ENCODE measurements at regions not wholly inside any gene's neighbourhood (a gene's known extent, or its start where the extent isn't known, plus 50 kb on each side); places are given as distances from the start of the nearest gene placed in this dataset.

GRCh38 chr5:84635235-84636055, 250.8 kb upstream of the EDIL3 start:
- DNase-seq (ENCODE audit: extremely low spot score): no peak
- POLR2A ChIA-PET: no interaction called here
- TF ChIP-seq, protein P1, sequence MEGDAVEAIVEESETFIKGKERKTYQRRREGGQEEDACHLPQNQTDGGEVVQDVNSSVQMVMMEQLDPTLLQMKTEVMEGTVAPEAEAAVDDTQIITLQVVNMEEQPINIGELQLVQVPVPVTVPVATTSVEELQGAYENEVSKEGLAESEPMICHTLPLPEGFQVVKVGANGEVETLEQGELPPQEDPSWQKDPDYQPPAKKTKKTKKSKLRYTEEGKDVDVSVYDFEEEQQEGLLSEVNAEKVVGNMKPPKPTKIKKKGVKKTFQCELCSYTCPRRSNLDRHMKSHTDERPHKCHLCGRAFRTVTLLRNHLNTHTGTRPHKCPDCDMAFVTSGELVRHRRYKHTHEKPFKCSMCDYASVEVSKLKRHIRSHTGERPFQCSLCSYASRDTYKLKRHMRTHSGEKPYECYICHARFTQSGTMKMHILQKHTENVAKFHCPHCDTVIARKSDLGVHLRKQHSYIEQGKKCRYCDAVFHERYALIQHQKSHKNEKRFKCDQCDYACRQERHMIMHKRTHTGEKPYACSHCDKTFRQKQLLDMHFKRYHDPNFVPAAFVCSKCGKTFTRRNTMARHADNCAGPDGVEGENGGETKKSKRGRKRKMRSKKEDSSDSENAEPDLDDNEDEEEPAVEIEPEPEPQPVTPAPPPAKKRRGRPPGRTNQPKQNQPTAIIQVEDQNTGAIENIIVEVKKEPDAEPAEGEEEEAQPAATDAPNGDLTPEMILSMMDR (IDR thresholded peaks at IDR 0.05; ENCODE audit: control extremely low read depth, extremely low read depth, low read depth, missing control alignments): no peak
- CTCF ChIA-PET: interaction anchor here (1.0 kb wide), 1 partner anchor 30 kb away, joined by 3 read pairs; no protein-coding TSS in a partner anchor

- ChIA-PET CTCF (interaction anchor here (1.0 kb wide), 1 partner anchor 31 kb away, joined by 3 read pairs; no protein-coding TSS in a partner anchor), POLR2A (no interaction called here)
- TF ChIP-seq, protein P1 (IDR thresholded peaks at IDR 0.05; ENCODE audit: control extremely low read depth, extremely low read depth, low read depth, missing control alignments): no peak
- no peak for DNase-seq (ENCODE audit: extremely low spot score)
Observed at GRCh38 chr5:84634256-84634655, 249.6 kb upstream of the EDIL3 start.

GRCh38 chr5:84632418-84632817, 247.7 kb upstream of the EDIL3 start:
- CTCF ChIA-PET: no interaction called here
- no peak for DNase-seq (ENCODE audit: extremely low spot score)
- TF ChIP-seq, protein P1 (IDR thresholded peaks at IDR 0.05; ENCODE audit: control extremely low read depth, extremely low read depth, low read depth, missing control alignments): no peak
- POLR2A ChIA-PET: no interaction called here

- DNase-seq (ENCODE audit: extremely low spot score): no peak
- TF ChIP-seq, protein P1 (IDR thresholded peaks at IDR 0.05; ENCODE audit: control extremely low read depth, extremely low read depth, low read depth, missing control alignments): no peak
- POLR2A ChIA-PET: no interaction called here
- CTCF ChIA-PET: no interaction called here
Observed at GRCh38 chr5:84628918-84629317, 244.2 kb upstream of the EDIL3 start.

- DNase-seq (ENCODE audit: extremely low spot score): no peak
- ChIA-PET CTCF (interaction anchor here (1.3 kb wide), 1 partner anchor 11 kb away, joined by 3 read pairs; no protein-coding TSS in a partner anchor), POLR2A (no interaction called here)
- TF ChIP-seq, protein P1 (IDR thresholded peaks at IDR 0.05; ENCODE audit: control extremely low read depth, extremely low read depth, low read depth, missing control alignments): no peak
Observed at GRCh38 chr5:84623019-84623418, 238.3 kb upstream of the EDIL3 start.

DNA sequence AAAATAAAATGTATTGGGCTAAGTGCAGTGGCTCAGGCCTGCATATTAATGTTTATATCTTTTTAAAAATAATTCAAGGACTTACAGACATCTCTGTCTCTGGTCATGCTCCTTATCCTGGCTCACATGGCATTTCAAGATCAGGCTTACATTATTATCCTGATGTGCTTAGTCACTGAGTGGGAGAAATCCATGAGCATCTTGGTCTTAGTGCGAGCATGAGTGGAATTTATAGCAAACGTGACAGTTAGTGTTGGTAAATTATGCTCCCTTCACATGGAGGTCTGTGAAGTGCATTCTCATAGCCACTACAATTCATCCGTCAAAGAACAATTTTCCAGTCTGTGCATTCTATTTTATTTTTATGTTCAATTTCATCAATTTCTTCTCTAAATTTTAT, 237.8 kb upstream of the EDIL3 start:
- ChIA-PET CTCF (interaction anchor here (1.3 kb wide), 1 partner anchor 11 kb away, joined by 3 read pairs; no protein-coding TSS in a partner anchor), POLR2A (no interaction called here)
- no peak for DNase-seq (ENCODE audit: extremely low spot score)
- TF ChIP-seq, protein P1 (IDR thresholded peaks at IDR 0.05; ENCODE audit: control extremely low read depth, extremely low read depth, low read depth, missing control alignments): no peak
